K562 (cell line): ENCODE measurements at regions not wholly inside any gene's neighbourhood (a gene's known extent, or its start where the extent isn't known, plus 50 kb on each side); places are given as distances from the start of the nearest gene placed in this dataset.

ENCODE experiments used
- ATAC-seq: fragments of 200-7000 bp; cut with Tn5 transposase; 3 replicates; pipeline ENCODE4 v1.9.1; 2020; ENCODE audit warnings: moderate library complexity
- BruUV-seq: library from RNA; stranded (reverse); fragments of 400-500 nt; replicated peaks from 2 replicates; lab custom pipeline; 2021; lab: Mats Ljungman, UMichigan
- CTCF ChIA-PET: fragments of 300-600 bp; formaldehyde crosslinking; extraction: SDS; loops from one replicate; lab custom pipeline; 2021; ENCODE audit warnings: low intra/inter-chr PET ratio; lab: Yijun Ruan, JAX
- POLR2A ChIA-PET: fragments of 300-600, 350-650 bp; sonication (Branson Sonifier 250); formaldehyde crosslinking; extraction: SDS; loops from one replicate; lab custom pipeline; 2021; ENCODE audit warnings: antibody characterized with exemption, inconsistent platforms; lab: Yijun Ruan, JAX
- DNase-seq, 4 experiments: peaks; one replicate each; pipeline versions ENCODE4 v3.0.0 to v3.0.0-alpha.2; 2011 to 2018; ENCODE audit warnings: low spot score in 3 of 4, mixed read lengths in 3 of 4; ENCODE audit errors: extremely low read depth in 1 of 4
- FAIRE-seq: peaks from 2 replicates; lab custom pipeline; 2011; peaks lifted over from hg19 to GRCh38; lab: Jason Lieb, UNC
- H2AFZ ChIP-seq: 2 replicates; pipeline ENCODE4 v1.6.0; 2011; ENCODE audit warnings: low read depth, low read length, control low read depth, inconsistent platforms
- H3K27ac ChIP-seq: fragments of 200-600 bp; 3 replicates; pipeline ENCODE4 v1.8.0; 2011; ENCODE audit warnings: low read depth, mild to moderate bottlenecking, control low read depth, inconsistent platforms, low read length, moderate library complexity, mixed read lengths; ENCODE audit errors: extremely low read depth
- H3K27me3 ChIP-seq, 2 experiments: fragments of 300-600 bp in 1 of 2; 2 replicates in 1 of 2; 3 replicates in 1 of 2; pipeline versions ENCODE4 v1.6.0 to v1.8.0; 2011; ENCODE audit warnings: inconsistent platforms in 2 of 2, low read length in 2 of 2, mild to moderate bottlenecking in 1 of 2, mixed read lengths in 1 of 2, moderate library complexity in 1 of 2; ENCODE audit not compliant: control insufficient read depth in 2 of 2, insufficient read depth in 2 of 2
- H3K36me3 ChIP-seq: fragments of 300-600 bp; 3 replicates; pipeline ENCODE4 v1.8.0; 2011; ENCODE audit warnings: mild to moderate bottlenecking, low read length, inconsistent platforms; ENCODE audit not compliant: control insufficient read depth, insufficient read depth
- H3K4me1 ChIP-seq, 2 experiments: fragments of 200-600 bp in 1 of 2; replicated peaks in 1 of 2; 2 replicates in 1 of 2; 3 replicates in 1 of 2; pipeline versions ENCODE4 v1.5.1 to v1.8.0; 2011; ENCODE audit warnings: inconsistent platforms in 2 of 2, low read length in 2 of 2, mild to moderate bottlenecking in 1 of 2, mixed read lengths in 1 of 2, moderate library complexity in 1 of 2; ENCODE audit not compliant: control insufficient read depth in 2 of 2, insufficient read depth in 2 of 2
- H3K4me2 ChIP-seq: 2 replicates; pipeline ENCODE4 v1.6.1; 2011; ENCODE audit warnings: low read length, control low read depth, inconsistent platforms, mixed read lengths; ENCODE audit not compliant: insufficient read depth
- H3K4me3 ChIP-seq: fragments of 200-600 bp; sonication (generic), shearing (Covaris generic); 2 replicates; pipeline ENCODE4 v1.5.1; 2016; ENCODE audit warnings: control low read depth, inconsistent platforms
- H3K79me2 ChIP-seq: fragments of 200-600 bp; 3 replicates; pipeline ENCODE4 v1.8.0; 2011; ENCODE audit warnings: low read length, inconsistent platforms; ENCODE audit not compliant: control insufficient read depth, insufficient read depth
- H3K9ac ChIP-seq, 2 experiments: 2 replicates each; pipeline versions ENCODE4 v1.6.0 to v1.6.1; 2011; ENCODE audit warnings: low read depth in 2 of 2, low read length in 2 of 2, control low read depth in 1 of 2, inconsistent platforms in 1 of 2, mild to moderate bottlenecking in 1 of 2, mixed read lengths in 1 of 2; ENCODE audit not compliant: insufficient read depth in 1 of 2
- H3K9me1 ChIP-seq: one replicate; pipeline ENCODE4 v1.6.0; 2011; ENCODE audit warnings: inconsistent platforms, mild to moderate bottlenecking, low read length, moderate library complexity; ENCODE audit not compliant: control insufficient read depth, insufficient read depth
- H3K9me3 ChIP-seq: replicated peaks from 2 replicates; pipeline ENCODE4 v1.5.1; 2011; ENCODE audit warnings: low read depth, low read length, inconsistent platforms; ENCODE audit not compliant: control insufficient read depth, insufficient read depth
- H4K20me1 ChIP-seq: replicated peaks from 2 replicates; pipeline ENCODE4 v1.6.1; 2011; ENCODE audit warnings: low read length, inconsistent platforms, mixed read lengths; ENCODE audit not compliant: control insufficient read depth, insufficient read depth
- ARHGAP35 ChIP-seq: fragments of 450-650 bp; IDR thresholded peaks from 2 replicates; pipeline ENCODE4 v1.6.1; 2018; ENCODE audit not compliant: partially characterized antibody
- ATF2 ChIP-seq: sonication (generic); formaldehyde crosslinking; IDR thresholded peaks from 2 replicates; pipeline ENCODE4 v1.8.1; 2022; ENCODE audit warnings: missing genetic modification reagents
- CC2D1A ChIP-seq: fragments of 450-650 bp; IDR thresholded peaks from 2 replicates; pipeline ENCODE4 v1.6.1; 2017; ENCODE audit warnings: mild to moderate bottlenecking
- CTCF ChIP-seq, 3 experiments: IDR thresholded peaks in 2 of 3; conservative IDR thresholded peaks in 1 of 3; 2 replicates each; pipeline ENCODE4 v1.5.1; 2011 to 2012; ENCODE audit warnings: low read length in 3 of 3, mild to moderate bottlenecking in 3 of 3, control low read depth in 2 of 3, improper control_type of control experiment in 1 of 3, inconsistent platforms in 1 of 3, low read depth in 1 of 3, mixed read lengths in 1 of 3, moderate library complexity in 1 of 3; ENCODE audit not compliant: insufficient read depth in 2 of 3
- KHSRP ChIP-seq: fragments of 450-650 bp; IDR thresholded peaks from 2 replicates; pipeline ENCODE4 v1.6.1; 2017
- NBN ChIP-seq: fragments of 450-650 bp; IDR thresholded peaks from 2 replicates; pipeline ENCODE4 v1.6.1; 2016; ENCODE audit warnings: low read depth, mild to moderate bottlenecking
- ZBTB11 ChIP-seq, 3 experiments: fragments of 200-800 bp in 1 of 3; fragments of 250-450 bp in 1 of 3; fragments of 450-650 bp in 1 of 3; sonication (Bioruptor Pico) in 1 of 3; sonication (Bioruptor generic) in 1 of 3; formaldehyde crosslinking in 1 of 3; IDR thresholded peaks; 2 replicates each; pipeline versions ENCODE4 v1.6.1 to v1.8.0; 2016 to 2022; ENCODE audit warnings: mild to moderate bottlenecking in 2 of 3, missing genetic modification characterization in 2 of 3, missing compliant biosample characterization in 1 of 3, moderate library complexity in 1 of 3
- ZNF12 ChIP-seq: sonication (generic); formaldehyde crosslinking; IDR thresholded peaks from 2 replicates; pipeline ENCODE4 v1.4.0; 2020; ENCODE audit warnings: mild to moderate bottlenecking, missing genetic modification reagents
- ZNF184 ChIP-seq: sonication (generic); formaldehyde crosslinking; IDR thresholded peaks from 2 replicates; pipeline ENCODE4 v1.5.0; 2020; ENCODE audit warnings: missing genetic modification reagents
- WGBS: fragments of 100-300 bp; shearing (Covaris generic); methylation state at CpG from one replicate; pipeline ENCODE4 v1.1.6; 2016; ENCODE audit warnings: low coverage, mixed read lengths; ENCODE audit not compliant: insufficient coverage; ENCODE audit errors: missing lambda C conversion rate; 5-methylcytosine and 5-hydroxymethylcytosine counted together
- in situ Hi-C: fragments of 300-500 bp; cut with MboI; formaldehyde crosslinking; loops from 4 replicates; pipeline ENCODE4 v1.15.0; 2018; ENCODE audit warnings: inconsistent platforms, mixed read lengths
- intact Hi-C: fragments of 100-400 bp; cut with micrococcal nuclease; formaldehyde crosslinking; loops from 2 replicates; pipeline ENCODE4 v1.14.2; 2022

- no peak for FAIRE-seq
- no peaks in the 10 kb centered on the region for H3K79me2 ChIP-seq
- no peak overlapping the region for H3K9ac ChIP-seq
- intact Hi-C loops (no loop called here), in situ Hi-C loops (no loop called here)
- CTCF ChIA-PET: no interaction called here
- no peak overlapping the region for H3K4me3 ChIP-seq
- TF ChIP-seq ATF2 (CRISPR knock-in tag) (no peak), NBN (no peak), KHSRP (no peak), ZNF184 (CRISPR knock-in tag) (no peak), ARHGAP35 (no peak), CTCF (IDR thresholded peaks at IDR 0.05 in 2 of 3, conservative IDR thresholded peaks at IDR 0.05 in 1 of 3; ENCODE audit: insufficient read depth in 2 of 3, low read depth in 1 of 3, low read length in 3 of 3) (no peak), ZBTB11 (CRISPR knock-in tag; IDR thresholded peaks at IDR 0.05) (no peak), ZNF12 (CRISPR knock-in tag) (no peak), CC2D1A (no peak)
- TF ChIP-seq, all 486 proteins: peak for 0
- H3K27me3 ChIP-seq: no peaks in the 10 kb centered on the region; a peak in 1 of 5 replicates
- POLR2A ChIA-PET: no interaction called here
- H3K4me2 ChIP-seq: no peak overlapping the region
- no peaks in the 10 kb centered on the region for H3K9me3 ChIP-seq
- H3K4me1 ChIP-seq: no peaks in the 10 kb centered on the region
- no peak for DNase-seq
- no peak overlapping the region for H3K27ac ChIP-seq
- ATAC-seq: no peak
- no peaks in the 10 kb centered on the region for H4K20me1 ChIP-seq
- H2AFZ ChIP-seq: no peak overlapping the region
- no TSS peak for BruUV-seq
- 3% methylated on average over 4 of the region's 4 CpGs for WGBS
- H3K9me1 ChIP-seq: no peaks in the 10 kb centered on the region
- H3K36me3 ChIP-seq: no peaks in the 10 kb centered on the region
Measured at GRCh38 chr16:54739381-54739780, 191.3 kb upstream of the IRX5 start.
